Adrenal gland (tissue), 5 donors: ENCODE measurements at regions not wholly inside any gene's neighbourhood (a gene's known extent, or its start where the extent isn't known, plus 50 kb on each side); places are given as distances from the start of the nearest gene placed in this dataset.

Source experiments
- POLR2A ChIP-seq, 2 donors: fragments of 450-650 bp; IDR thresholded peaks; one replicate each; pipeline ENCODE4 v1.6.1; 2017; ENCODE audit warnings: antibody characterized with exemption in 2 of 2, mild to moderate bottlenecking in 2 of 2, moderate library complexity in 1 of 2
- TF ChIP-seq, protein P1 (sequence below), 6 experiments: fragments of 450-650 bp in 4 of 6; fragments of 200-600 bp in 2 of 6; sonication (generic) in 1 of 6; IDR thresholded peaks; 1 replicate in 5 of 6; 2 replicates in 1 of 6; pipeline versions ENCODE4 v1.5.1 to v1.8.0; 2016 to 2021; ENCODE audit warnings: antibody characterized with exemption in 6 of 6, mild to moderate bottlenecking in 2 of 6, moderate library complexity in 1 of 6
- donor health status: DM: no; HTN: no; CAD: no.

DNA sequence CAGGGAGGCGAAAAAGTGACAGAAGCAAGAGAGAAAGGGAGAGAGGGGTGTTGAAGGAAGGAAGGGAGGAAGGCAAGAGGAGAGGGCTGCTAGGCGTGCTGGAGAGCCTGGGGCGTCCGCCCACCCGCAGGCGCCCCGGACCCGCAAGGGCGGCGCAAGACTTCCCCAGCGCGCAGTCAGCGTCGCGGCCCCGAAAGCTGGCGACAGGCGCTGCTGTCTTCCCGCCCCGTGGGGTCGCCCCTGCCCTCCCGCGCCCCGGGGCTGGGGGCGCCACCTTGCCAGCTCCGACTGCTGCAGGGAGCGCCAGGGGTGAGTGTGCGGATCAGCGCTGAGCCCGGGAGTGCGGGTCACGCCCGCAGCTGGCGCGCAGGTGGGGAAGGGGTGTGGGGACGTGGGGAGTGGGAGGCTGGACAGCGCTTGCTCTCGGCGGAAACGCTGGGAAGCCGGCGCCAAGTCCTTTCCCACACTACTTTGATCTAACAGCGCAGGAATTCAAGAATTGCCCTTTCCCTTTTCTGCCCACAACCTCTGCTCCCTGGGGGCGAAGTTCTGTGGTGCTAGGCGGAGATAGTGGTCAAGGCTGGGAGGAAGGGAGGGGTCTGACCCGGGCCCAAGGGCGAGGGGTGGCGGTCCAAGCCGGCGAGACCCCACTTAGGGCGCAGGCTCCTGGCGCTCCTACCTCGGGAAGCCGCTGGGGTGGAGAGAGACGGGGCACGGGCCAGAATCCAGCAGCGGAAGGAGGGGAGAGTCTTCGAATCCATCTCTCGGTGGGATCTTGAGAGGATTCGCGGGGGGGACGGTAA, 266.1 kb downstream of the CGGBP1 start, which contains the start of gene HTR1F:
- no peak for TF ChIP-seq POLR2A (IDR thresholded peaks at IDR 0.05)
- TF ChIP-seq, protein P1, sequence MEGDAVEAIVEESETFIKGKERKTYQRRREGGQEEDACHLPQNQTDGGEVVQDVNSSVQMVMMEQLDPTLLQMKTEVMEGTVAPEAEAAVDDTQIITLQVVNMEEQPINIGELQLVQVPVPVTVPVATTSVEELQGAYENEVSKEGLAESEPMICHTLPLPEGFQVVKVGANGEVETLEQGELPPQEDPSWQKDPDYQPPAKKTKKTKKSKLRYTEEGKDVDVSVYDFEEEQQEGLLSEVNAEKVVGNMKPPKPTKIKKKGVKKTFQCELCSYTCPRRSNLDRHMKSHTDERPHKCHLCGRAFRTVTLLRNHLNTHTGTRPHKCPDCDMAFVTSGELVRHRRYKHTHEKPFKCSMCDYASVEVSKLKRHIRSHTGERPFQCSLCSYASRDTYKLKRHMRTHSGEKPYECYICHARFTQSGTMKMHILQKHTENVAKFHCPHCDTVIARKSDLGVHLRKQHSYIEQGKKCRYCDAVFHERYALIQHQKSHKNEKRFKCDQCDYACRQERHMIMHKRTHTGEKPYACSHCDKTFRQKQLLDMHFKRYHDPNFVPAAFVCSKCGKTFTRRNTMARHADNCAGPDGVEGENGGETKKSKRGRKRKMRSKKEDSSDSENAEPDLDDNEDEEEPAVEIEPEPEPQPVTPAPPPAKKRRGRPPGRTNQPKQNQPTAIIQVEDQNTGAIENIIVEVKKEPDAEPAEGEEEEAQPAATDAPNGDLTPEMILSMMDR (IDR thresholded peaks at IDR 0.05), result no peak
